Tibial nerve (tissue), 4 donors: ENCODE measurements at regions not wholly inside any gene's neighbourhood (a gene's known extent, or its start where the extent isn't known, plus 50 kb on each side); places are given as distances from the start of the nearest gene placed in this dataset.

Source experiments
- EP300 ChIP-seq, 2 donors: sonication (generic); formaldehyde crosslinking; IDR thresholded peaks; one replicate each; pipeline ENCODE4 v1.6.1; 2017; ENCODE audit warnings: antibody characterized with exemption in 2 of 2, mild to moderate bottlenecking in 1 of 2
- POLR2A ChIP-seq, 2 donors: fragments of 450-650 bp; IDR thresholded peaks; one replicate each; pipeline ENCODE4 v1.6.1; 2017; ENCODE audit warnings: antibody characterized with exemption in 2 of 2, mild to moderate bottlenecking in 2 of 2, moderate library complexity in 2 of 2
- TF ChIP-seq, protein P1 (sequence below), 5 experiments: fragments of 200-600 bp in 3 of 5; fragments of 450-650 bp in 2 of 5; sonication (generic) in 3 of 5; IDR thresholded peaks; one replicate each; pipeline ENCODE4 v1.5.1; 2016 to 2019; ENCODE audit warnings: antibody characterized with exemption in 5 of 5, mild to moderate bottlenecking in 3 of 5, moderate library complexity in 2 of 5

DNA sequence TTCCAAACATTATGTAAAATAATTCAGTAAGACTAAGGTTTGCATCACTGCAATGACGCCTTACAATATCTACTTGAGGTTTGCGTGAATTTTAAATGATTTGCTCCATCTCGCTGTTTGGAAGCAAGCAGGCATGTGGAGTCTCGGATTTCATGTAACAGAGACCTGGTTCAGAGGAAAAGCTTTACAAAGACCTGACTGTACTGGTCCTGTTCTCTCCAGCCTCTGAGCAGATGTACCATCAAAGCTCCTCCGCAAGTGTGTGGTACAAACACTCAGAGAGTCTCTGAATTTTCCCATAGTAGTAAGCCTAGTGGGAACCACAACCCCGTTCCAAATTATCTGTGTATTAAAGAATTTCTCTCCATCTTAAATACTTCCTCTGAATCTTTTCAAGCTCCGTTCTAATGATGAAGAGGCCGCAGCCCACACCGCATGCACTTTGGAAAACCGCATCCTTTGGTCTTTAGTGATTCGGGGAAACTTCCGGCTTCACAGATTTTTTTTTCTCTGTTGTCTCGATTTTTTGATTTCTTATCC is 728.1 kb upstream of the SOX11 start:
- TF ChIP-seq, protein P1, sequence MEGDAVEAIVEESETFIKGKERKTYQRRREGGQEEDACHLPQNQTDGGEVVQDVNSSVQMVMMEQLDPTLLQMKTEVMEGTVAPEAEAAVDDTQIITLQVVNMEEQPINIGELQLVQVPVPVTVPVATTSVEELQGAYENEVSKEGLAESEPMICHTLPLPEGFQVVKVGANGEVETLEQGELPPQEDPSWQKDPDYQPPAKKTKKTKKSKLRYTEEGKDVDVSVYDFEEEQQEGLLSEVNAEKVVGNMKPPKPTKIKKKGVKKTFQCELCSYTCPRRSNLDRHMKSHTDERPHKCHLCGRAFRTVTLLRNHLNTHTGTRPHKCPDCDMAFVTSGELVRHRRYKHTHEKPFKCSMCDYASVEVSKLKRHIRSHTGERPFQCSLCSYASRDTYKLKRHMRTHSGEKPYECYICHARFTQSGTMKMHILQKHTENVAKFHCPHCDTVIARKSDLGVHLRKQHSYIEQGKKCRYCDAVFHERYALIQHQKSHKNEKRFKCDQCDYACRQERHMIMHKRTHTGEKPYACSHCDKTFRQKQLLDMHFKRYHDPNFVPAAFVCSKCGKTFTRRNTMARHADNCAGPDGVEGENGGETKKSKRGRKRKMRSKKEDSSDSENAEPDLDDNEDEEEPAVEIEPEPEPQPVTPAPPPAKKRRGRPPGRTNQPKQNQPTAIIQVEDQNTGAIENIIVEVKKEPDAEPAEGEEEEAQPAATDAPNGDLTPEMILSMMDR (IDR thresholded peaks at IDR 0.05): no peak
- no peak for TF ChIP-seq POLR2A (IDR thresholded peaks at IDR 0.05)
- no peak for TF ChIP-seq EP300 (IDR thresholded peaks at IDR 0.05)
